ENCODE measurements at regions not wholly inside any gene's neighbourhood (a gene's known extent, or its start where the extent isn't known, plus 50 kb on each side); places are given as distances from the start of the nearest gene placed in this dataset.

- no peaks in the 10 kb centered on the region for H3K36me3 ChIP-seq
- H3K4me3 ChIP-seq = no peak overlapping the region
- intact Hi-C loops (cut with DNase I; ENCODE audit: low total_unique reads) = no loop called here
- no peak for DNase-seq
- no peaks in the 10 kb centered on the region for H3K4me1 ChIP-seq
- H3K27me3 ChIP-seq (replicated peaks in 1 of 7) = no peaks in the 10 kb centered on the region
- H3K9me3 ChIP-seq = no peaks in the 10 kb centered on the region
- no peak for TF ChIP-seq POLR2A (IDR thresholded peaks at IDR 0.05)
- TF ChIP-seq CTCF (IDR thresholded peaks at IDR 0.05 in 8 of 11, conservative IDR thresholded peaks at IDR 0.05 in 3 of 11) = no peak
- TF ChIP-seq POLR2AphosphoS5 (IDR thresholded peaks at IDR 0.05) = no peak
- H3K27ac ChIP-seq = no peak overlapping the region
- WGBS, 5 donors = 84 to 95% (median 90%) methylated on average over 3 of the region's 3 CpGs
These were observed 364.3 kb upstream of the CCDC196 start for GRCh38 chr14:66121859-66122258.

- Histone ChIP-seq H3K9me3 (no peaks in the 10 kb centered on the region), H3K27ac (no peak overlapping the region), H3K27me3 (replicated peaks in 1 of 7) (no peaks in the 10 kb centered on the region), H3K4me1 (no peaks in the 10 kb centered on the region), H3K36me3 (no peaks in the 10 kb centered on the region), H3K4me3 (no peak overlapping the region)
- DNase-seq = no peak
- intact Hi-C loops (cut with DNase I; ENCODE audit: low total_unique reads) = no loop called here
- 65 to 93% (median 91%) methylated on average over 2 of the region's 2 CpGs for WGBS, 5 donors
- TF ChIP-seq POLR2AphosphoS5 (IDR thresholded peaks at IDR 0.05) (no peak), POLR2A (IDR thresholded peaks at IDR 0.05) (no peak), CTCF (IDR thresholded peaks at IDR 0.05 in 8 of 11, conservative IDR thresholded peaks at IDR 0.05 in 3 of 11) (no peak)
These were observed 356.9 kb upstream of the CCDC196 start for GRCh38 chr14:66129224-66129623.

- Histone ChIP-seq H3K27ac (no peak overlapping the region), H3K36me3 (no peaks in the 10 kb centered on the region), H3K27me3 (replicated peaks in 1 of 7) (no peaks in the 10 kb centered on the region), H3K4me3 (no peak overlapping the region), H3K4me1 (no peaks in the 10 kb centered on the region), H3K9me3 (no peaks in the 10 kb centered on the region)
- WGBS, 5 donors = 78 to 96% (median 80%) methylated on average over 4 of the region's 4 CpGs
- TF ChIP-seq POLR2A (IDR thresholded peaks at IDR 0.05) (no peak), POLR2AphosphoS5 (IDR thresholded peaks at IDR 0.05) (no peak), CTCF (IDR thresholded peaks at IDR 0.05 in 8 of 11, conservative IDR thresholded peaks at IDR 0.05 in 3 of 11) (no peak)
- DNase-seq = no peak
- intact Hi-C loops (cut with DNase I; ENCODE audit: low total_unique reads) = no loop called here
These were observed 355.1 kb upstream of the CCDC196 start for GRCh38 chr14:66131111-66131510.

GRCh38 chr14:66133666-66134065 is 352.5 kb upstream of the CCDC196 start:
- intact Hi-C loops (cut with DNase I; ENCODE audit: low total_unique reads) = no loop called here
- Histone ChIP-seq H3K4me3 (no peak overlapping the region), H3K36me3 (no peaks in the 10 kb centered on the region), H3K27ac (no peak overlapping the region), H3K9me3 (no peaks in the 10 kb centered on the region), H3K4me1 (no peaks in the 10 kb centered on the region), H3K27me3 (replicated peaks in 1 of 7) (no peaks in the 10 kb centered on the region)
- no peak for TF ChIP-seq POLR2AphosphoS5 (IDR thresholded peaks at IDR 0.05)
- TF ChIP-seq CTCF (IDR thresholded peaks at IDR 0.05 in 8 of 11, conservative IDR thresholded peaks at IDR 0.05 in 3 of 11) = no peak
- TF ChIP-seq POLR2A (IDR thresholded peaks at IDR 0.05) = no peak
- DNase-seq = no peak
